ENCODE measurements at regions not wholly inside any gene's neighbourhood (a gene's known extent, or its start where the extent isn't known, plus 50 kb on each side); places are given as distances from the start of the nearest gene placed in this dataset.

GRCh38 chr2:126342457-126342856, 313.5 kb upstream of the GYPC start:
- TF ChIP-seq, protein P1, sequence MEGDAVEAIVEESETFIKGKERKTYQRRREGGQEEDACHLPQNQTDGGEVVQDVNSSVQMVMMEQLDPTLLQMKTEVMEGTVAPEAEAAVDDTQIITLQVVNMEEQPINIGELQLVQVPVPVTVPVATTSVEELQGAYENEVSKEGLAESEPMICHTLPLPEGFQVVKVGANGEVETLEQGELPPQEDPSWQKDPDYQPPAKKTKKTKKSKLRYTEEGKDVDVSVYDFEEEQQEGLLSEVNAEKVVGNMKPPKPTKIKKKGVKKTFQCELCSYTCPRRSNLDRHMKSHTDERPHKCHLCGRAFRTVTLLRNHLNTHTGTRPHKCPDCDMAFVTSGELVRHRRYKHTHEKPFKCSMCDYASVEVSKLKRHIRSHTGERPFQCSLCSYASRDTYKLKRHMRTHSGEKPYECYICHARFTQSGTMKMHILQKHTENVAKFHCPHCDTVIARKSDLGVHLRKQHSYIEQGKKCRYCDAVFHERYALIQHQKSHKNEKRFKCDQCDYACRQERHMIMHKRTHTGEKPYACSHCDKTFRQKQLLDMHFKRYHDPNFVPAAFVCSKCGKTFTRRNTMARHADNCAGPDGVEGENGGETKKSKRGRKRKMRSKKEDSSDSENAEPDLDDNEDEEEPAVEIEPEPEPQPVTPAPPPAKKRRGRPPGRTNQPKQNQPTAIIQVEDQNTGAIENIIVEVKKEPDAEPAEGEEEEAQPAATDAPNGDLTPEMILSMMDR (IDR thresholded peaks at IDR 0.05 in 8 of 11, conservative IDR thresholded peaks at IDR 0.05 in 3 of 11): no peak
- TF ChIP-seq POLR2AphosphoS5 (IDR thresholded peaks at IDR 0.05): no peak

Measured in spleen (tissue), 7 donors.